ENCODE measurements at regions not wholly inside any gene's neighbourhood (a gene's known extent, or its start where the extent isn't known, plus 50 kb on each side); places are given as distances from the start of the nearest gene placed in this dataset.

- H3K4me1 Mint-ChIP-seq = no peaks in the 10 kb centered on the region
- no peaks in the 10 kb centered on the region for H3K27me3 Mint-ChIP-seq
- H3K9me3 Mint-ChIP-seq = no peaks in the 10 kb centered on the region
- H3K36me3 Mint-ChIP-seq (ENCODE audit: low read depth) = no peaks in the 10 kb centered on the region
- no peak overlapping the region for H3K4me3 Mint-ChIP-seq
- no peak overlapping the region for H3K27ac Mint-ChIP-seq
- no peak for ATAC-seq (replicated peaks)
Observed at GRCh38 chr2:177314722-177315264, 50.3 kb upstream of the NFE2L2 start.

GRCh38 chr2:177315364-177315763 is 50.8 kb upstream of the NFE2L2 start:
- ATAC-seq (replicated peaks) = no peak
- Mint-ChIP-seq H3K27me3 (no peaks in the 10 kb centered on the region), H3K36me3 (ENCODE audit: low read depth) (no peaks in the 10 kb centered on the region), H3K27ac (no peak overlapping the region), H3K4me1 (no peaks in the 10 kb centered on the region), H3K9me3 (no peaks in the 10 kb centered on the region), H3K4me3 (no peak overlapping the region)

GRCh38 chr2:177316756-177317155 is 52.2 kb upstream of the NFE2L2 start:
- Mint-ChIP-seq H3K9me3 (no peaks in the 10 kb centered on the region), H3K4me3 (no peak overlapping the region), H3K27me3 (no peaks in the 10 kb centered on the region), H3K4me1 (no peaks in the 10 kb centered on the region), H3K27ac (no peak overlapping the region), H3K36me3 (ENCODE audit: low read depth) (no peaks in the 10 kb centered on the region)
- no peak for ATAC-seq (replicated peaks)

- no peak for ATAC-seq (replicated peaks)
- H3K9me3 Mint-ChIP-seq = no peaks in the 10 kb centered on the region
- no peak overlapping the region for H3K4me3 Mint-ChIP-seq
- no peaks in the 10 kb centered on the region for H3K4me1 Mint-ChIP-seq
- no peaks in the 10 kb centered on the region for H3K36me3 Mint-ChIP-seq (ENCODE audit: low read depth)
- H3K27me3 Mint-ChIP-seq = no peaks in the 10 kb centered on the region
- no peak overlapping the region for H3K27ac Mint-ChIP-seq
Observed at GRCh38 chr2:177317443-177317842, 52.9 kb upstream of the NFE2L2 start.

GRCh38 chr2:177317857-177318256 is 53.3 kb upstream of the NFE2L2 start:
- no peaks in the 10 kb centered on the region for H3K4me1 Mint-ChIP-seq
- H3K36me3 Mint-ChIP-seq (ENCODE audit: low read depth) = peaks cover 2% of the 10 kb centered on the region

GRCh38 chr2:177318613-177319012 is 54.1 kb upstream of the NFE2L2 start:
- ATAC-seq (replicated peaks) = no peak
- H3K4me1 Mint-ChIP-seq = no peaks in the 10 kb centered on the region
- no peak overlapping the region for H3K27ac Mint-ChIP-seq
- no peak overlapping the region for H3K4me3 Mint-ChIP-seq
- H3K9me3 Mint-ChIP-seq = no peaks in the 10 kb centered on the region
- peaks cover 8% of the 10 kb centered on the region for H3K36me3 Mint-ChIP-seq (ENCODE audit: low read depth)
- no peaks in the 10 kb centered on the region for H3K27me3 Mint-ChIP-seq

More at GRCh38 chr2:177317857-177318256, 53.3 kb upstream of the NFE2L2 start:
- Mint-ChIP-seq H3K4me3 (no peak overlapping the region), H3K27me3 (no peaks in the 10 kb centered on the region), H3K27ac (no peak overlapping the region), H3K9me3 (no peaks in the 10 kb centered on the region)
- ATAC-seq (replicated peaks) = no peak

GRCh38 chr2:177320596-177320995 is 56.1 kb upstream of the NFE2L2 start:
- Mint-ChIP-seq H3K27me3 (no peaks in the 10 kb centered on the region), H3K4me3 (no peak overlapping the region), H3K36me3 (ENCODE audit: low read depth) (peaks cover 8% of the 10 kb centered on the region), H3K9me3 (no peaks in the 10 kb centered on the region), H3K27ac (no peak overlapping the region), H3K4me1 (no peaks in the 10 kb centered on the region)
- no peak for ATAC-seq (replicated peaks)

- ATAC-seq (replicated peaks) = no peak
- H3K4me3 Mint-ChIP-seq = no peak overlapping the region
- no peaks in the 10 kb centered on the region for H3K27me3 Mint-ChIP-seq
- peaks cover 8% of the 10 kb centered on the region for H3K36me3 Mint-ChIP-seq (ENCODE audit: low read depth)
- H3K9me3 Mint-ChIP-seq = no peaks in the 10 kb centered on the region
- no peaks in the 10 kb centered on the region for H3K4me1 Mint-ChIP-seq
- no peak overlapping the region for H3K27ac Mint-ChIP-seq
Observed at GRCh38 chr2:177322801-177323261, 58.3 kb upstream of the NFE2L2 start.

GRCh38 chr2:177324797-177325196 is 60.3 kb upstream of the NFE2L2 start:
- no peak for ATAC-seq (replicated peaks)

GRCh38 chr2:177325554-177325953 is 61.0 kb upstream of the NFE2L2 start:
- no peak overlapping the region for H3K27ac Mint-ChIP-seq
- no peak for ATAC-seq (replicated peaks)
- H3K4me3 Mint-ChIP-seq = no peak overlapping the region
- no peaks in the 10 kb centered on the region for H3K27me3 Mint-ChIP-seq
- H3K9me3 Mint-ChIP-seq = no peaks in the 10 kb centered on the region
- H3K36me3 Mint-ChIP-seq (ENCODE audit: low read depth) = peaks cover 8% of the 10 kb centered on the region
- H3K4me1 Mint-ChIP-seq = no peaks in the 10 kb centered on the region

More at GRCh38 chr2:177324797-177325196, 60.3 kb upstream of the NFE2L2 start:
- no peaks in the 10 kb centered on the region for H3K9me3 Mint-ChIP-seq
- H3K4me1 Mint-ChIP-seq = no peaks in the 10 kb centered on the region
- H3K36me3 Mint-ChIP-seq (ENCODE audit: low read depth) = peaks cover 8% of the 10 kb centered on the region
- H3K27ac Mint-ChIP-seq = no peak overlapping the region
- no peaks in the 10 kb centered on the region for H3K27me3 Mint-ChIP-seq
- H3K4me3 Mint-ChIP-seq = no peak overlapping the region

GRCh38 chr2:177326005-177326404 is 61.5 kb upstream of the NFE2L2 start:
- Mint-ChIP-seq H3K4me1 (no peaks in the 10 kb centered on the region), H3K36me3 (ENCODE audit: low read depth) (peaks cover 8% of the 10 kb centered on the region), H3K27ac (no peak overlapping the region), H3K9me3 (no peaks in the 10 kb centered on the region), H3K27me3 (no peaks in the 10 kb centered on the region), H3K4me3 (no peak overlapping the region)
- no peak for ATAC-seq (replicated peaks)

- no peaks in the 10 kb centered on the region for H3K27me3 Mint-ChIP-seq
- no peaks in the 10 kb centered on the region for H3K4me1 Mint-ChIP-seq
- no peak for ATAC-seq (replicated peaks)
- no peak overlapping the region for H3K4me3 Mint-ChIP-seq
- H3K36me3 Mint-ChIP-seq (ENCODE audit: low read depth) = peaks cover 8% of the 10 kb centered on the region
- no peak overlapping the region for H3K27ac Mint-ChIP-seq
- H3K9me3 Mint-ChIP-seq = no peaks in the 10 kb centered on the region
Observed at GRCh38 chr2:177326591-177326990, 62.1 kb upstream of the NFE2L2 start.

GRCh38 chr2:177327009-177327408 is 62.5 kb upstream of the NFE2L2 start:
- Mint-ChIP-seq H3K9me3 (no peaks in the 10 kb centered on the region), H3K27me3 (no peaks in the 10 kb centered on the region), H3K4me3 (no peak overlapping the region), H3K4me1 (no peaks in the 10 kb centered on the region), H3K27ac (no peak overlapping the region), H3K36me3 (ENCODE audit: low read depth) (peaks cover 8% of the 10 kb centered on the region)
- no peak for ATAC-seq (replicated peaks)

- Mint-ChIP-seq H3K36me3 (ENCODE audit: low read depth) (peaks cover 4% of the 10 kb centered on the region), H3K4me1 (no peaks in the 10 kb centered on the region), H3K27me3 (no peaks in the 10 kb centered on the region), H3K4me3 (no peak overlapping the region), H3K9me3 (no peaks in the 10 kb centered on the region), H3K27ac (no peak overlapping the region)
- ATAC-seq (replicated peaks) = no peak
Observed at GRCh38 chr2:177328056-177328455, 63.5 kb upstream of the NFE2L2 start.

GRCh38 chr2:177329064-177329463 is 63.5 kb upstream of the AGPS start:
- Mint-ChIP-seq H3K4me1 (no peaks in the 10 kb centered on the region), H3K27ac (no peak overlapping the region), H3K9me3 (no peaks in the 10 kb centered on the region), H3K4me3 (no peak overlapping the region), H3K27me3 (no peaks in the 10 kb centered on the region), H3K36me3 (ENCODE audit: low read depth) (no peaks in the 10 kb centered on the region)
- ATAC-seq (replicated peaks) = no peak

GRCh38 chr2:177331466-177331997 is 61.0 kb upstream of the AGPS start:
- H3K27me3 Mint-ChIP-seq = no peaks in the 10 kb centered on the region
- no peaks in the 10 kb centered on the region for H3K9me3 Mint-ChIP-seq
- ATAC-seq (replicated peaks) = no peak
- no peaks in the 10 kb centered on the region for H3K36me3 Mint-ChIP-seq (ENCODE audit: low read depth)
- H3K27ac Mint-ChIP-seq = no peak overlapping the region
- H3K4me1 Mint-ChIP-seq = no peaks in the 10 kb centered on the region
- no peak overlapping the region for H3K4me3 Mint-ChIP-seq

Data from activated T-helper 17 cell treated with anti-CD3 and anti-CD28 coated beads, Interleukin-2, amount 50 U/mL, for 72 hours (primary cell).